A673 (cell line): ENCODE measurements at regions not wholly inside any gene's neighbourhood (a gene's known extent, or its start where the extent isn't known, plus 50 kb on each side); places are given as distances from the start of the nearest gene placed in this dataset.

ENCODE experiments used
- CTCF ChIP-seq: fragments of 300-800, 200-600 bp; sonication (generic); conservative IDR thresholded peaks from 2 replicates; pipeline ENCODE4 v1.5.1; 2017; ENCODE audit warnings: low read depth, mild to moderate bottlenecking, antibody characterized with exemption, low read length, moderate library complexity, mixed read lengths
- EZH2 ChIP-seq: fragments of 200-600 bp; sonication (generic); IDR thresholded peaks from 2 replicates; pipeline ENCODE4 v1.6.1; 2017; ENCODE audit warnings: borderline replicate concordance, low read depth, mild to moderate bottlenecking, mixed read lengths, antibody characterized with exemption, low read length; ENCODE audit not compliant: poor library complexity, severe bottlenecking

DNA sequence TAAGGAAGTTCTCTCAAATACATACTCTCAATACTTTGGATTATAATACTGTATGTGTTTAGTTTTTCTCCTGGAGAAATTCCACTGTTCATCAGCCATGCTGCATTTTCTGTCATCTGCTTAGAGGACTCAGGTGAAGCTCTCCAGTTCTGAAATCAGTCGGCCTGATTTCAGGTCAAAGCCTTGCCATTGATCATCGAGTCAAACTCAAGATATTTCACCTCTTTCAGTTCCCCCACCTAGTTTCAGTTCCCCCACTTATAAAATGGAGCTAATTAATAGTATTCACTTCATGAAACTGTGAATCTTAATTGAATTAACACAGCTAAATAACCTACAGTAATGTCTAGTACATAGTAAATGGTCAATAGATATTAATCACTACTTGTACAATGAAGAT lies 75.3 kb upstream of the L3MBTL4 start:
- TF ChIP-seq CTCF, result no peak
- TF ChIP-seq EZH2, result no peak
